Hematopoietic multipotent progenitor cell treated with erythropoietin and hydrocortisone succinate and interleukin-3 and kit ligand, for 4 days (in vitro differentiated cells): ENCODE measurements at regions not wholly inside any gene's neighbourhood (a gene's known extent, or its start where the extent isn't known, plus 50 kb on each side); places are given as distances from the start of the nearest gene placed in this dataset.

ENCODE experiments used
- DNase-seq: peaks from one replicate; pipeline ENCODE4 v3.0.0-alpha.2; 2015

GRCh38 chr12:98224584-98225221 lies 290.7 kb upstream of the TMPO start:
- no peak for DNase-seq

GRCh38 chr12:98227162-98227561 lies 288.2 kb upstream of the TMPO start:
- DNase-seq = peak; percentile 38

- DNase-seq = no peak
Observed at GRCh38 chr12:98228683-98229539, 286.5 kb upstream of the TMPO start.

DNA sequence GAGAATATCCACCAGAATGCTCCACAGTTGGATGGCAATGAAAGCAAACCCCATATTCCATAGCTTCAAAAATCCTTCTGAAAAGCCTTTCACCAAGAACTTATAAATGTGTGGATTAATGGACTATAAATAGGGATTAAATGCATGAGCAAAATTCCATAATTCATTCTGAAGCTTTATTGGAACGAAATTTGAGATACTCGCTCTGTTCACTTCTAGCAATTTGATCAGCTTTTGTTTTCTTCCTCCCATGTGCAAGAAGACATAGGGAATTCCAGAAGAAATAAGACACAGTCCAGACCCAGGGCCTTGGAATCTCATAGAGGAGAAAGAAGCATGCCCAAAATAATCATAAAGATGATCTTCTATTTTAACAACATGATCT lies 285.9 kb upstream of the TMPO start:
- no peak for DNase-seq

- no peak for DNase-seq
Observed at GRCh38 chr12:98232753-98233390, 282.5 kb upstream of the TMPO start.

DNA sequence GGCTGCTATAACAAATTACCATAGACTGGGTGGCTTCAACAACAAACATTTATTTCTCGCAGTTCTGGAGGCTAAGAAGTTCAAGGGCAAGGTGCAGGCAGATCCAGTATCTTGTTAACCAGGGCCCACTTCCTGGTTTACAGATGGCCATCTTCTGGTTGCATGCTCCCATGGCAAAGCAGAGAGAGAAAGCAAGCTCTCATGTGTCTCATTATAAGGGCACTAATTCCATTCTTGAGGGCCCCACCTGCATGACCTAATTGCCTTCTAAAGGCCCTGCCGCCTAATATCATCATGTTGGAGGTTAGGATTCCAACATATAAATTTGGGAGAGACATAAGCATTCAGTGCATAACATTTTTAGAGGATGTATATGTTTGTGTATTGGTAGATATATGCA lies 280.1 kb upstream of the TMPO start:
- DNase-seq = no peak

- no peak for DNase-seq
Observed at GRCh38 chr12:98238515-98239130, 276.8 kb upstream of the TMPO start.

- no peak for DNase-seq
Observed at GRCh38 chr12:98243190-98243589, 272.2 kb upstream of the TMPO start.

DNA sequence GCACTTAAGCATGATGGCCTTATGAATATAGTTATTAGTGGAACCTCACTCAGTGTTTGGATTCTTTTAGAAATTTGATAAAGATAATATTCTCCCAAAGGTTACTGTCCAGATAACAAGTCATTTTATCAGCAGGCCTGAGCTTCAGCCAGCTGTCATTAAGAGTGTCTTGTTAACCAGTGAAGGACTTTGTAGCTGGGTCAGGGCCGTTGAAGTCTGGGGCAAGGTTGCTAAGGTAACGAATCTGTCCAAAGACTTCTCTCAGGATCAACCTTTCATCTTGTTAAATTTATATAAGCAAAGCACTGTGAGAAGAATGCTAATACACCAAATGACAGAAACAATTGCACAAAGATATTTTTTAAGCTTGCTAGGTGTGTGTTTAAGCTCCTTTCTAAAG lies 271.3 kb upstream of the TMPO start:
- no peak for DNase-seq

GRCh38 chr12:98253207-98254037 lies 262.0 kb upstream of the TMPO start:
- DNase-seq = no peak

DNA sequence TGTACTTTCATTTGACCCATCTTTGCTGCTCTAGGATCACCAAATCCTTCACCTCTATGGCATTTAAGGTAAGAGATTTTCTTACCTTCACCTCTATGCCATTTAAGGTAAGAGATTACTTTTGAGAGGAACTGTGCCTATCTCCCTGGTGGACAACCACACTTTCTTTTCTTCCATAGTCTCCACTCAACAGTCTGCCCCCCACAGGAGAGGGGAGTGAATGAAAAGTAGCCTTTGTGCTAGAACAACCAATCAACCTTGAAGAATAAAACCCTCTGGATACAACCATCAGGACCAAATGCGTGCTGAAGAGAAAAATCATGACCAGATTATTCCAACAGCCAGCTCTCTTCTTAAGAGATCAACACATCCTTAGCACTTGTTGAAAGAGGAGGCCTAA lies 258.6 kb upstream of the TMPO start:
- DNase-seq = no peak

GRCh38 chr12:98259693-98260092 lies 255.7 kb upstream of the TMPO start:
- no peak for DNase-seq

DNA sequence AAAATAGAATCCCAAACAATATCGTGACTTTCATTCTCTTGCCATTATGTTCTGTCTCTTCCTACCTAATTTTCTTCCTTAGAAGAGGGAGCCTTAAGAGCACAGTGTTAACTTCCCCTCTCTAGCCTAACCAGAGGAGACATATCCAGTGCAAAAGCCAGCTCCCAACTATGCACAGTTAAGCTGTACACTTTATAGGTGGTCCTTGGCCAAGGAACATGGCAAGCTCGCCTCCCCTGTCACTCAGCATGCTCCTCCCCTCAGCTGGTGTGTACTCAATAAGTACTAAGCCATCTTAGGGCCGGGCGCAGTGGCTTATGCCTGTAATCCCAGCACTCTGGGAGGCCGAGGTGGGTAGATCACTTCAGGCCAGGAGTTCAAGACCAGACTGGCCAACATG lies 255.1 kb upstream of the TMPO start:
- DNase-seq = no peak

DNA sequence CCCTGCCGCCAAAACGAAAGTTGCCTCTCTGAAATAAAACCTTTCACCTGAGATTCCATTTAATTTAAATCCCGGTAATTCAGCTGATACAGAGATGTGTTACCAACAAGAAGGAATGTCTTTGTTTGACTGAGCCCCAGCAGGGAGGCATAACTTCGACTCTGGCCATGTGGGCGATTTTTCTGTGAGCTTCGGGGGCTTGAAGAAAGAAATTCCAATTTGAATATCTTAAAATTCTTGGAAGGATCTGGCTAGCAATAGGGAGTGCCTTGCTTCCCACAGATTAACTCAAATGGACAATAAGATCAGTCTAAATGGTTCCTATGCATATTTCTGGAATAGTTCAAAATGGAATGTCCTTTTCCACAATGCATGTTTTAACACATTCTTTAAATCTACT lies 252.5 kb upstream of the TMPO start:
- DNase-seq = no peak

DNA sequence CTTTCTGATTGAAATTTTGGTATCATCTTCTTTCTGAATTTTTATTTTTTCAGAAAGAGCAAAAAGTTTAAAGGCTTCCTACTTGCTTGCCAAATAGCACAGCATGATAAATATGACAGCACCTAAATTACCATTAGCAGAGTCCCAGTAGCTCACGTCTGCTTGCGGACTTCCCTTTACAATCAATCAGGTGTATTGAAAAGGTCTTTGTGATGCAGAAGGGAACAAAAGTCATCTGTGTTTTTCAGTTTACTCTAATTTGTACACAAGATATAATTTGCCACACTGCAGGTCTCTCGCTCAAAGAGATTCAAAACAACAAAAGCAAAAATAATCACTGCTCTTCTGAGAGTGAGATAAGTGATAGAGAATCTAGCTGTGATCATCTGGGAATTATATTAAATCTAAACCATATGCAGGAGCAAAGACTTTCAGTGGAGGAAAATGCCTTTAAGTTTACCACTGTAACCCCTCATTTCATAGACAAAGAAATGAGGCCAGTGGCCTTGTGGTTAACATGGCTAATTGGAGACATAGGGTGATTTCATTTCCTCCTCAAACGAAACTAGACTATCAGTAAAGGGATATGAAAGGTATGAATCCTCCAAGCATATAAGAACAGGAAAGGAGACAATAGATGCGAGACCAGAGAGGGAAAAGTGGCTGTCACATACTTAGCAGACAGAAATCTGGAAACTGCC lies 240.8 kb upstream of the TMPO start:
- DNase-seq = no peak

DNA sequence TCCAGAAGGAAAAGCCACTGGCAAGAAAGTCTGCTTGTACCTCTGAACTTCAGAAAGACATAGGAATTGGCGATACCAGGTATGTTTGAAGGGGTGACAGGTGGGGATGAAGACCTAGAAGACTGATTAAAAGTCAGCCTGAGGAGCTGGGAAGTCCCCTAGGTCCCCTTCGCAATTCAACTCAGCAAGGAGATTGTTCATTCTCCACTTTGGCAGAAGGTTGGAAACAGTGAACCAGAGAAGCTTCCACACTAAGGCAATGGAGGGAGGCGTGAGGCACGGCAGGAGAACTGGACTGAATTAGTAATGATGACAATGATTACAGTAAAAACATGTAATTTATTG lies 240.3 kb upstream of the TMPO start:
- no peak for DNase-seq

GRCh38 chr12:98280152-98280551 lies 235.2 kb upstream of the TMPO start:
- no peak for DNase-seq

DNA sequence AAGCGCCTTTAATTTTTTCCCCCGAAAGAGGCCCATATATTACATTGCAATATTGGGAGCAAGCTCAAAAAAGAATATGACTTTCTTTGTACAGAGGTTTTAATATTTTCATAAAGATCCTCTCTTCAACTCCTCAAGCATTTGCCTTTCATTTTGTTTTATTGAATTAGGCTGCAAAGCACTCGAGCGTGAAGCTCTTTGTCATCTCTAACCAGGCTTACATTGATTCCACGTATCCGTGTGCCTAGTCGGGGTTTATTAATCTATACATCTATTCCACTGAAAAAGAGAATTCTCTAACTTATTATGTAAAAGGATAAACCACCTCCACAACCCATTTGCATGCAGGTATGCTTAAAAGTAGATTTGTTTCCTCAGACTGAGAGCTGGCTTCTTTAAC lies 234.8 kb upstream of the TMPO start:
- DNase-seq = no peak

DNA sequence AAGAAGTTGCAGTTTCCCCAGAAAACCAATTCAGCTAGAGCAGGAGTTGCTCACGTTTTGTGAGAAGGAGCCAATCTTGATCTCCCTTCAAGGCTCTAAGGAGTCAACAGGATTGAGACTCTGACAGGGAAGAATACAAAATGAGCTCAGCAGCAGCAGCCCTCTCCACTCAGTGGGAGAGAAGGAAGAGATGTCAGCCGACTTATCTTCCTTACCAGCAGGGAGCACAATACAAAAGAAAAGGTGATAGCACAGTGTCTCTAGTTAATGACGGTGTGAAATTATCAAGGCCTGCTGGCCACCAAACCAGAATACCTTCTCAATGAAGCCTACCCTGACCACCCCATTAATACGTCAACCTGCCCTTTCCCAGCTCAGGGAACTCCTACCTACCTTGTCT lies 223.6 kb upstream of the TMPO start:
- DNase-seq = no peak

DNA sequence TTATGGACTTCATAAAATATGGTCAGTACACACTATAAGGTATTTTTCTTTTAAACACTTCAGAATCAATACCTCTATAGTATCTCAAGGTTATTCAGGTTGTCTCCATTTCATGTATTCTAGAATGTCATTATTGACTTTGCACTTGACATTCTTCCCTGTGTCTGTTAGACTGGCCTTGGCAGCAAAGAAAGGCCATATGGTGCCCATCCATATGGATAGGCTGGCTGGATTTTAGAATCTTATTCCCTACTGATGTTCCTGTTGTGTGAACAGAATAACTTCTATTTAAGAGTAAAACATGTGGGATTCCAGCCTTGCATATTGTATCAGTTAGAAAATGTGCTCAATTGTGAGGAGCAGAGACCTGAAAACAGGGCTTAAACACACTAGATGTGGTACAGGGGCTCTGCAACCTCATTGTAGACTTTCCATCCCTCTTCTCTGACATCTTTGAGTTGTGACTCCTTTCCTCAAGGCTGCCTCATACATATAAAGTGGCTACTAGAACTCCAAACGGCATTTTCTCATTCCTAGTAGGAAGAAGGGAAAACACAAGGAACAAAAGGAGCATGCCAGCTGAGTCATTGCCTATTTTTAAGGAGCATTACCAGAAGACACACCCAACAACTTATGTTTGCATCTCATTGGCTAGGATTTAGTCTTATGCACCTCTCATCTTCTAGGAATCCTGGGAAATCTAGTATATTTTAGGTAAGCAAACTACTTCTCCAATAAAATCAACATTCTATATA lies 221.2 kb upstream of the TMPO start:
- DNase-seq = no peak

GRCh38 chr12:98295681-98296080 lies 219.7 kb upstream of the TMPO start:
- DNase-seq = no peak
